ENCODE measurements at regions not wholly inside any gene's neighbourhood (a gene's known extent, or its start where the extent isn't known, plus 50 kb on each side); places are given as distances from the start of the nearest gene placed in this dataset.

DNA sequence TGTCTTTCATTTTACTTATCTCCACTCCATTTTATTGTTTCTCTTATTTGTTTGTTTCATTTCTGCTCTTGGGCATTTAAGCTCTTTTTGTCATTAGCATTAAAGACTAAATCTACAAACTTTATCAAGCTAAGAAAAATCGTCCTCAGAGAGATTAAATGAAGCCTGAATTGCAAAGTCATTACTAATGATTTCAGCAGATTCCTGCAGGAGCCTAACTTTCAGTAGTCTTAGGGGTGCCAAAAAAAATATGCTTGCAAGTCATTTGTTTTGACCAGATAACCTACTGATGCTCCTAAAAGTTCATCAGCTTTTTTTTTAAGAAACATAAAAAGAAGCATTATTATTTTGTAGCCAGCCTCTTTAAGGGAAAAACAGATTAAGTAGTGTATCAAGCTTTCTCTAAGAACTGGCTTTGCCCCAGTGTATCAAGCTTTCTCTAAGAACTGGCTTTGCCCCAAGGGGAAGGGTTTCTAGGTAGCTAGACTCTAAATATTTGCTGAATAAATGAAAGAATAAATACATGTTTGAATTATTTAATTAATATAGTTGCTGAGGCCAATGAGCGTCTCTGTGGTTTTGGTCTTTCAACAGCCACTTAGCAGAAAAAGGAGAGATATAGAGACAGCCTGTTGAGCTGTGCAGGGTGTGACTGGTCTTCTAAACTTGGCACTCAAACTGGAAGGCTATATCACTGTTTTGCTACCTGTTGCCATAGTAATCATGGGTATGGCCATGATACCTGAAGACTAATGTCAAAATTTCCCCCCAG, 174.2 kb downstream of the BTC start:
- no peak overlapping the region for H3K4me3 ChIP-seq (replicated peaks in 1 of 2; ENCODE audit: low read depth in 2 of 2, low read length in 2 of 2)
- TF ChIP-seq, protein P1, sequence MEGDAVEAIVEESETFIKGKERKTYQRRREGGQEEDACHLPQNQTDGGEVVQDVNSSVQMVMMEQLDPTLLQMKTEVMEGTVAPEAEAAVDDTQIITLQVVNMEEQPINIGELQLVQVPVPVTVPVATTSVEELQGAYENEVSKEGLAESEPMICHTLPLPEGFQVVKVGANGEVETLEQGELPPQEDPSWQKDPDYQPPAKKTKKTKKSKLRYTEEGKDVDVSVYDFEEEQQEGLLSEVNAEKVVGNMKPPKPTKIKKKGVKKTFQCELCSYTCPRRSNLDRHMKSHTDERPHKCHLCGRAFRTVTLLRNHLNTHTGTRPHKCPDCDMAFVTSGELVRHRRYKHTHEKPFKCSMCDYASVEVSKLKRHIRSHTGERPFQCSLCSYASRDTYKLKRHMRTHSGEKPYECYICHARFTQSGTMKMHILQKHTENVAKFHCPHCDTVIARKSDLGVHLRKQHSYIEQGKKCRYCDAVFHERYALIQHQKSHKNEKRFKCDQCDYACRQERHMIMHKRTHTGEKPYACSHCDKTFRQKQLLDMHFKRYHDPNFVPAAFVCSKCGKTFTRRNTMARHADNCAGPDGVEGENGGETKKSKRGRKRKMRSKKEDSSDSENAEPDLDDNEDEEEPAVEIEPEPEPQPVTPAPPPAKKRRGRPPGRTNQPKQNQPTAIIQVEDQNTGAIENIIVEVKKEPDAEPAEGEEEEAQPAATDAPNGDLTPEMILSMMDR (IDR thresholded peaks at IDR 0.05; ENCODE audit: low read depth, low read length) = no peak

DNA sequence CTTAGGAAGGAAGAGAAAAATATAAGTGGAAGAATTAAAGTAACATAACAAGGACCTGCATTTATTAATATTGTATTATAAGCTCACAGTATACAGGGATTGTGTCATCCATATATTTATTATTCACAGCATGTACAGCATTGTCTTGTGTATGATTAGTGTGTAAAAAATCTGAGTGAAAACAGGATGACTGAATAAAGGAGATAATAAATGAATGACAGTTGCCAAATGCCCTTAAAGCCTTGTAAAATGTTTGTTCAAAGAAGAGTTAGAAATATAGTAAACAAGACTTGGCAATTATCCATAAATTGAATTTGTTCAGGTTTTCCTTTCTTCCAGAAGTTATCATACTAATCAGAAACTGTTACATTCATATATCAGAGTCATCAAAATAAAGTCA, 172.7 kb downstream of the BTC start:
- peak in 1 of 2 donors; percentile 45 for DNase-seq (ENCODE audit: low read depth in 2 of 2)
- TF ChIP-seq, protein P1 (IDR thresholded peaks at IDR 0.05; ENCODE audit: low read depth, low read length) = no peak

More for the DNA sequence above, 174.2 kb downstream of the BTC start:
- peak; percentile 73 for DNase-seq (ENCODE audit: low read depth in 2 of 2)

DNA sequence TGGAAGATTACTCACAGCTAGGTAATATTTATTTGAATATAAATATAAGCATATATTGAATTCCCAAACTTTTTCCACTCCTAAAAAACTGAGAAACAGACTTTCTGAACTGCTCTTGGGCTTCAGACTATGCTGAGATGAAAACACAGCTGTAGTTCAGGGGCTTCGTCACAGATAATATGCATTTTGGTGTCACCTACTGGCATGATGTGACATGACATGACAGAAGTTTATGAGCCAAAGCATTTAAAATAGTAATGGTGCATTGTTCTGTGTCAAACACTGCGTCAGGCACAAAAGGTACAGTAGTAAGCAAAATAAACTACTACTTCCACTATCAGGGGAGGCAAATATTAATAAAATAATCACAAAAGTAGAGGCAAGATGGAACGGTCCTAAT, 171.3 kb downstream of the BTC start:
- TF ChIP-seq, protein P1 (IDR thresholded peaks at IDR 0.05; ENCODE audit: low read depth, low read length) = peak; percentile 49
- H3K4me3 ChIP-seq (replicated peaks in 1 of 2; ENCODE audit: low read depth in 2 of 2, low read length in 2 of 2) = no peak overlapping the region
- peak; percentile 64 to 87 for DNase-seq (ENCODE audit: low read depth in 2 of 2)

More for the DNA sequence above, 172.7 kb downstream of the BTC start:
- no peak overlapping the region for H3K4me3 ChIP-seq (replicated peaks in 1 of 2; ENCODE audit: low read depth in 2 of 2, low read length in 2 of 2)

DNA sequence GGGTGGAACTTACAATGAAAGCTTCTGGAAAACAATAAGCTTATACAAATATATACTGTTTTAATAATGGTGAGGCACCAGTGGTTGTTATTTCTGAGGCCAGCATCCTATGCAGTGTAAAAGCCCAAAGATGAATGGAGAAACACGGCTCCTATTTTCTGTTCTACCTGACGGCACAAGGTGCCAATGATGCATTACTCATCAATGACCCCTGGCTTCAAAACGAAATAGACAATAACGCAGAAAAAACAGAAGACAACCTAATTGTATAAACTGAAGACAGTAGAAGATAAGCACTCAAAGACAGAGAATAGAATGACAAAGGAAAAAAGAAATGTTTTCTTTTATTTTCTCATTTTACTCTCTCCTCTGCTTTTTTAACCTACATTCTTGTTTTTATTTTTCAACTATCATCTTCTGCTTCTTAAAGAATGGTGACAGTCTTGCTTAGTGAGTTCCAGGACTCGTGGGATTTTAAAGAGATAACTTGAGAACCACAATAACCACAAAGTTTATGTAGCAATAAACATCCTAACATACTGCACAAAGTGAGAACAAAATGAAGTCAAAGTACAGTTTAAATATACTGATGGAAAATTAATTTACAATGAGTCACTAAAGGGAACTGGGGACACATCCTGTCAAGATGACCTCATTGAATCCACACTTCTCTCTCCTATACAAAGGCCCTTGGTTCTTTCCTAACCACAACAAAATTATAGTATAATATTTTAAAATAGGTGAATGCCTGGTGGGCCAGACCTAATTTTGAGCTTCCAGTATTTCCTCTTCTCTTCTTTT, 169.8 kb downstream of the BTC start:
- DNase-seq (ENCODE audit: low read depth in 2 of 2) = peak; percentile 90 to 97
- TF ChIP-seq, protein P1 (IDR thresholded peaks at IDR 0.05; ENCODE audit: low read depth, low read length) = no peak

DNA sequence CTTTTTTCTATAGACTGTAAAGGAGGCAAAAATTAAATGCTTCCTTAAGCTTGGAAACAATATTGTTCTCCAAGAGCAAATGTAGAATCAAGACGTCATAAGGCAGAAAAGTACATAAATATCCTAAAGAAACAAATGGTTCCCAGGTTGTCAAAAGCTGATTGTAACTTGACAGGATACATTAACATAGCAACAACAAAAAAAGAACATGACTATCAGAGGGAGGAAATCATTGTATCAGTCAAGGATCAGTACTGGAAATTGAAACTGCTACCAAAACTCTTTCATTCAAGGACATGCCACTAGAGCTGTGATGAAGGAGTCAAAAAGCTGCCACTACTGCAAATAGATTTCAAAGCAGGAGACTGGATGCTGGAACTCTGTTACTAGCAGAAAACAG, 168.3 kb downstream of the BTC start:
- DNase-seq (ENCODE audit: low read depth in 2 of 2) = no peak
- no peak overlapping the region for H3K4me3 ChIP-seq (replicated peaks in 1 of 2; ENCODE audit: low read depth in 2 of 2, low read length in 2 of 2)
- TF ChIP-seq, protein P1 (IDR thresholded peaks at IDR 0.05; ENCODE audit: low read depth, low read length) = no peak

More for the DNA sequence above, 169.8 kb downstream of the BTC start:
- H3K4me3 ChIP-seq (replicated peaks in 1 of 2; ENCODE audit: low read depth in 2 of 2, low read length in 2 of 2) = no peak overlapping the region

DNA sequence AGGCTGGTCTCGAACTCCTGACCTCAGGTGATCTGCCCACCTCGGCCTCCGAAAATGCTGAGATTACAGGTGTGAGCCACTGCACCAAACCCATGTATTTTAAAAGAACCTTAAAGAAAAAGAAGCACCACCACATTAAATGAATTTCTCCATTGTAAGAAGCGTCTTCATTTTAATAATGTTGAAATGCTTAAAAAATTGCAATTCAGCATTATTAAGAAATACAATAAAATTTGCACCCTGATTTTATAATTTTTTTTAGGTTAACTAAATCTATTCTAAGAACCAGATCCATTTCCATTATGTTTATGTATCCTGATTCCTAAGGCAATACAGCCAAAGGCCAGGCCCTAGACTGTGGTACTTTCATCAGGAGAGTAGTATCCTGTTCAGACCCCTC, 167.2 kb downstream of the BTC start:
- no peak for DNase-seq (ENCODE audit: low read depth in 2 of 2)
- H3K4me3 ChIP-seq (replicated peaks in 1 of 2; ENCODE audit: low read depth in 2 of 2, low read length in 2 of 2) = no peak overlapping the region
- TF ChIP-seq, protein P1 (IDR thresholded peaks at IDR 0.05; ENCODE audit: low read depth, low read length) = no peak

Measured in cardiac fibroblast (primary cell).